Mesenchymal stem cell (in vitro differentiated cells and primary cell): ENCODE measurements at regions not wholly inside any gene's neighbourhood (a gene's known extent, or its start where the extent isn't known, plus 50 kb on each side); places are given as distances from the start of the nearest gene placed in this dataset.
"Not testable (repeated sequence)": the region's sequence is repeated elsewhere in the genome, so short reads cannot be mapped to it uniquely, and the experiment has no call there.

Experiments
- DNase-seq: peaks from one replicate; pipeline ENCODE4 v3.0.0-alpha.2; 2013
- H2AFZ ChIP-seq: one replicate; pipeline ENCODE4 v1.6.1; 2013; ENCODE audit warnings: low read depth, mild to moderate bottlenecking, control low read depth, inconsistent platforms, low read length, moderate library complexity
- H2AK5ac ChIP-seq: 2 replicates; pipeline ENCODE4 v1.6.1; 2013; ENCODE audit warnings: low read length, moderate library complexity, mild to moderate bottlenecking, inconsistent platforms; ENCODE audit not compliant: severe bottlenecking
- H2BK120ac ChIP-seq: one replicate; pipeline ENCODE4 v1.6.1; 2013; ENCODE audit warnings: low read depth, mild to moderate bottlenecking, inconsistent platforms, low read length, moderate library complexity
- H2BK12ac ChIP-seq, 2 experiments: one replicate each; pipeline ENCODE4 v1.6.1; 2013; ENCODE audit warnings: inconsistent platforms in 2 of 2, low read length in 2 of 2, mild to moderate bottlenecking in 2 of 2, moderate library complexity in 2 of 2, control low read depth in 1 of 2
- H2BK15ac ChIP-seq: one replicate; pipeline ENCODE4 v1.6.1; 2013; ENCODE audit warnings: mild to moderate bottlenecking, low read depth, inconsistent platforms; ENCODE audit not compliant: poor library complexity, severe bottlenecking
- H2BK5ac ChIP-seq: 2 replicates; pipeline ENCODE4 v1.6.1; 2013; ENCODE audit warnings: low read depth, mild to moderate bottlenecking, low read length, control low read depth, inconsistent platforms; ENCODE audit not compliant: poor library complexity, severe bottlenecking
- H3K14ac ChIP-seq, 2 experiments: one replicate each; pipeline ENCODE4 v1.6.1; 2013; ENCODE audit warnings: inconsistent platforms in 2 of 2, low read length in 2 of 2, control low read depth in 1 of 2, mild to moderate bottlenecking in 1 of 2, moderate library complexity in 1 of 2
- H3K18ac ChIP-seq, 2 experiments: one replicate each; pipeline ENCODE4 v1.6.1; 2013; ENCODE audit warnings: inconsistent platforms in 2 of 2, low read length in 2 of 2, control low read depth in 1 of 2, low read depth in 1 of 2, mild to moderate bottlenecking in 1 of 2
- H3K23ac ChIP-seq, 2 experiments: one replicate each; pipeline ENCODE4 v1.6.1; 2013; ENCODE audit warnings: inconsistent platforms in 2 of 2, low read length in 2 of 2, mild to moderate bottlenecking in 2 of 2, moderate library complexity in 2 of 2, control low read depth in 1 of 2
- H3K27ac ChIP-seq: 2 replicates; pipeline ENCODE4 v1.5.1; 2013; ENCODE audit warnings: mild to moderate bottlenecking, moderate library complexity, low read length, control low read depth, inconsistent platforms; ENCODE audit not compliant: poor library complexity, severe bottlenecking
- H3K27me3 ChIP-seq, 2 experiments: 2 replicates each; pipeline versions ENCODE4 v1.6.1 to v1.7.0; 2013; ENCODE audit warnings: low read length in 2 of 2, mild to moderate bottlenecking in 2 of 2, moderate library complexity in 2 of 2, control low read depth in 1 of 2, inconsistent platforms in 1 of 2; ENCODE audit not compliant: control insufficient read depth in 1 of 2, insufficient read depth in 1 of 2
- H3K36me3 ChIP-seq, 2 experiments: 2 replicates each; pipeline versions ENCODE4 v1.6.1 to v1.7.0; 2013; ENCODE audit warnings: low read length in 2 of 2, control low read depth in 1 of 2, inconsistent platforms in 1 of 2, low read depth in 1 of 2, mild to moderate bottlenecking in 1 of 2; ENCODE audit not compliant: insufficient read depth in 2 of 2, control insufficient read depth in 1 of 2
- H3K4ac ChIP-seq, 2 experiments: one replicate each; pipeline ENCODE4 v1.6.1; 2013; ENCODE audit warnings: inconsistent platforms in 2 of 2, low read length in 2 of 2, mild to moderate bottlenecking in 2 of 2, moderate library complexity in 2 of 2, control low read depth in 1 of 2, low read depth in 1 of 2
- H3K4me1 ChIP-seq: 2 replicates; pipeline ENCODE4 v1.6.1; 2013; ENCODE audit warnings: low read depth, low read length, control low read depth; ENCODE audit not compliant: control insufficient read depth, insufficient read depth
- H3K4me2 ChIP-seq: 2 replicates; pipeline ENCODE4 v1.6.1; 2013; ENCODE audit warnings: low read length, mild to moderate bottlenecking, inconsistent platforms; ENCODE audit not compliant: poor library complexity, severe bottlenecking
- H3K4me3 ChIP-seq, 2 experiments: 2 replicates each; pipeline versions ENCODE4 v1.5.1 to v1.7.0; 2013; ENCODE audit warnings: low read length in 2 of 2, mild to moderate bottlenecking in 2 of 2, control low read depth in 1 of 2, low read depth in 1 of 2; ENCODE audit not compliant: insufficient read depth in 1 of 2
- H3K79me1 ChIP-seq: replicated peaks from 2 replicates; pipeline ENCODE4 v1.6.1; 2013; ENCODE audit warnings: mild to moderate bottlenecking, control low read depth, low read length, inconsistent platforms; ENCODE audit not compliant: poor library complexity, severe bottlenecking
- H3K9ac ChIP-seq: 2 replicates; pipeline ENCODE4 v1.7.0; 2013; ENCODE audit warnings: mild to moderate bottlenecking, low read length, moderate library complexity
- H3K9me3 ChIP-seq: 2 replicates; pipeline ENCODE4 v1.7.0; 2013; ENCODE audit warnings: mild to moderate bottlenecking, low read length; ENCODE audit not compliant: control insufficient read depth
- H4K8ac ChIP-seq: one replicate; pipeline ENCODE4 v1.6.1; 2013; ENCODE audit warnings: inconsistent platforms, mild to moderate bottlenecking, low read length, moderate library complexity
- H4K91ac ChIP-seq: one replicate; pipeline ENCODE4 v1.6.1; 2013; ENCODE audit warnings: mild to moderate bottlenecking, low read length, inconsistent platforms
- WGBS: methylation state at CpG from one replicate; pipeline ENCODE4 v1.1.7; 2013; ENCODE audit warnings: mixed read lengths; 5-methylcytosine and 5-hydroxymethylcytosine counted together

- H2BK5ac ChIP-seq, H2BK15ac ChIP-seq, H3K4me2 ChIP-seq, H3K79me1 ChIP-seq, H3K36me3 ChIP-seq, H4K8ac ChIP-seq, H4K91ac ChIP-seq, H3K27me3 ChIP-seq, H3K14ac ChIP-seq, H2AK5ac ChIP-seq, H3K4me1 ChIP-seq, H3K23ac ChIP-seq, H3K9ac ChIP-seq, H3K18ac ChIP-seq, H2BK120ac ChIP-seq, H3K27ac ChIP-seq, H3K4me3 ChIP-seq, H2BK12ac ChIP-seq, DNase-seq, H3K9me3 ChIP-seq, H2AFZ ChIP-seq, H3K4ac ChIP-seq: not testable (repeated sequence)
- 95% methylated on average over 10 of the region's 14 CpGs for WGBS
Measured at GRCh38 chr12:11546582-11547270, 102.7 kb upstream of the ETV6 start.

GRCh38 chr12:11547271-11547646, 102.2 kb upstream of the ETV6 start:
- H2BK5ac ChIP-seq, H2AK5ac ChIP-seq: not testable (repeated sequence)

GRCh38 chr12:11549119-11549518, 100.4 kb upstream of the ETV6 start:
- Histone ChIP-seq H2BK15ac (no peak overlapping the region), H4K8ac (no peak overlapping the region), H3K4me3 (no peak overlapping the region), H2BK120ac (no peak overlapping the region), H3K27me3 (no peaks in the 10 kb centered on the region), H3K4me2 (no peak overlapping the region), H3K79me1 (no peaks in the 10 kb centered on the region), H2AK5ac (no peak overlapping the region), H3K36me3 (no peaks in the 10 kb centered on the region), H2BK5ac (no peak overlapping the region), H3K4ac (no peak overlapping the region), H3K18ac (no peak overlapping the region), H4K91ac (no peak overlapping the region), H3K14ac (no peak overlapping the region), H3K9ac (no peak overlapping the region), H2BK12ac (no peak overlapping the region), H2AFZ (no peak overlapping the region), H3K27ac (no peak overlapping the region), H3K23ac (no peak overlapping the region), H3K4me1 (no peaks in the 10 kb centered on the region), H3K9me3 (no peaks in the 10 kb centered on the region)
- 100% methylated on average over 1 of the region's 3 CpGs for WGBS
- no peak for DNase-seq

More at GRCh38 chr12:11547271-11547646, 102.2 kb upstream of the ETV6 start:
- H3K36me3 ChIP-seq, H3K79me1 ChIP-seq, DNase-seq, H3K4me2 ChIP-seq, H2BK12ac ChIP-seq, H3K27me3 ChIP-seq, H3K18ac ChIP-seq, H2BK15ac ChIP-seq, H4K91ac ChIP-seq, H3K27ac ChIP-seq, H2BK120ac ChIP-seq, H3K9ac ChIP-seq, H3K14ac ChIP-seq, H3K23ac ChIP-seq, H3K9me3 ChIP-seq, H4K8ac ChIP-seq, H3K4ac ChIP-seq, H2AFZ ChIP-seq, H3K4me3 ChIP-seq, H3K4me1 ChIP-seq: not testable (repeated sequence)
- WGBS: over 99% methylated on average over 15 of the region's 31 CpGs

GRCh38 chr12:11553871-11554533, 95.5 kb upstream of the ETV6 start:
- Histone ChIP-seq H3K4me3 (no peak overlapping the region), H4K8ac (no peak overlapping the region), H3K14ac (no peak overlapping the region), H2AK5ac (no peak overlapping the region), H3K4me1 (no peaks in the 10 kb centered on the region), H3K4me2 (no peak overlapping the region), H2BK5ac (no peak overlapping the region), H3K27me3 (no peaks in the 10 kb centered on the region), H4K91ac (no peak overlapping the region), H3K79me1 (no peaks in the 10 kb centered on the region), H3K18ac (no peak overlapping the region), H2BK120ac (no peak overlapping the region), H3K4ac (no peak overlapping the region), H2BK12ac (no peak overlapping the region), H3K36me3 (no peaks in the 10 kb centered on the region), H3K9ac (no peak overlapping the region), H3K23ac (no peak overlapping the region), H2AFZ (no peak overlapping the region), H3K9me3 (no peaks in the 10 kb centered on the region), H3K27ac (no peak overlapping the region), H2BK15ac (no peak overlapping the region)
- 25% methylated on average over 9 of the region's 9 CpGs for WGBS
- DNase-seq: peak; percentile 52
